ENCODE measurements at regions not wholly inside any gene's neighbourhood (a gene's known extent, or its start where the extent isn't known, plus 50 kb on each side); places are given as distances from the start of the nearest gene placed in this dataset.
"Not testable (repeated sequence)": the region's sequence is repeated elsewhere in the genome, so short reads cannot be mapped to it uniquely, and the experiment has no call there.

DNA sequence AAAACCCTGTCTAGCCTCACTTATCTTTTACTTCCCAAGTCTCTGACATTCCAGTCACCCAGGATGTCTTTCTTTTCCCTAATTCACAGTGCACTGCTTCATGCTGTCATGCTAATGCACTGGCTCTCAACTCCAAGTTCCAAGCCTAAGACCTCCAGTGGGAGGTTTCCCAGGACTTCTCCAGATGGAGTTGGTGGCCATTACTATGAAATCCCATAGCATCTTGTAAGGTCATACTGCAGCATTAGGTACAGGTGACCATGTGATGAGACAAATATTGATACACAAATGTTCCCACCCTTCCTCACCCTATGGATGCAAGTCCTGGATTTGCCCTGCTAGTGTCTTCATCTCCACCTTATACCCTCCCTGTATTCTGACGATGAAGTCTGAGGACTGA, 138.6 kb upstream of the PRICKLE2 start:
- Mint-ChIP-seq H3K9me3 (no peaks in the 10 kb centered on the region), H3K4me3 (no peak overlapping the region), H3K4me1 (no peaks in the 10 kb centered on the region), H3K27ac (no peak overlapping the region), H3K36me3 (no peaks in the 10 kb centered on the region), H3K27me3 (no peaks in the 10 kb centered on the region)
- DNase-seq, result no peak
- no peak for ATAC-seq (replicated peaks)

GRCh38 chr3:64361962-64362735, 136.9 kb upstream of the PRICKLE2 start:
- Mint-ChIP-seq H3K9me3 (no peaks in the 10 kb centered on the region), H3K36me3 (no peaks in the 10 kb centered on the region), H3K27ac (no peak overlapping the region), H3K4me1 (no peaks in the 10 kb centered on the region), H3K27me3 (no peaks in the 10 kb centered on the region), H3K4me3 (no peak overlapping the region)
- DNase-seq, result no peak
- ATAC-seq (replicated peaks), result no peak

DNA sequence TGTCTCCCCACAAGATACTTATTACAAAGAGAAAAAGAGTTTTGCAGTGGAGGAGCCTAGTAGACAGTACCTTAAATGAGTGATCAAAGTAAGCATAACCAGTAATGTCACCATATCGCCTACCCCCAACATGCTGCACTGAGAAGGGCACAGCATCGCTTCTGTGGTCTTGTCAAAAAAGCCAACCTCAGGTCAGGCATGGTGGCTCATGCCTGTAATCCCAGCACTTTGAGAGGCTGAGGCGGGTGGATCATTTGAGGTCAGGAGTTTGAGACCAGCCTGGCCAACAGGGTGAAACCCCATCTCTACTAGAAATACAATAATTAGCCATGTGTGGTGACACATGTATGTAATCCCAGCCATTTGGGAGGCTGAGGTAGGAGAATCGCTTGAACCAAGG, 135.8 kb upstream of the PRICKLE2 start:
- not testable (repeated sequence) for H3K27ac Mint-ChIP-seq; ATAC-seq (replicated peaks); H3K27me3 Mint-ChIP-seq; H3K4me3 Mint-ChIP-seq; H3K4me1 Mint-ChIP-seq; H3K9me3 Mint-ChIP-seq; DNase-seq; H3K36me3 Mint-ChIP-seq

GRCh38 chr3:64360280-64360679, 135.0 kb upstream of the PRICKLE2 start:
- no peaks in the 10 kb centered on the region for H3K27me3 Mint-ChIP-seq
- H3K27ac Mint-ChIP-seq, result no peak overlapping the region
- ATAC-seq (replicated peaks), result no peak
- H3K9me3 Mint-ChIP-seq, result no peaks in the 10 kb centered on the region
- DNase-seq, result no peak
- no peak overlapping the region for H3K4me3 Mint-ChIP-seq
- H3K36me3 Mint-ChIP-seq, result no peaks in the 10 kb centered on the region
- H3K4me1 Mint-ChIP-seq, result no peaks in the 10 kb centered on the region

DNA sequence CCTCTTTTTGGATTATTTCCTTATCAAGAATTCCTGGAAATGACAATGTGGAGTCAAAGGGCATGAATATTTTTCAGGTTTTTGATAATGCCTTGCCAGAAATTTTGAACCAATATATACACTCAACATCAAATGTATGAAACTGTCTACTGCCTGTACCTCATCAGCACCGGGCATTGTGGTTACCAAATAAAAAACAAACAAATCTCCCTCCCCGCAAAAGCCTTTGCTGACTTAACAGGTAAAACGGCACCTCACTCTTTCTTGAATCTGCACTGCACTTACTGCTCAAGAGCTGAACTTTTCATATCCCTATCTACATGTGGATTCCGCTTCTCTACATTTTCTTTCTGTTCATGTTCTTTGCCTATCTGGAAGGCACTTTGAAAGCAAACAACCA, 134.5 kb upstream of the PRICKLE2 start:
- no peak overlapping the region for H3K27ac Mint-ChIP-seq
- H3K4me3 Mint-ChIP-seq, result no peak overlapping the region
- no peaks in the 10 kb centered on the region for H3K36me3 Mint-ChIP-seq
- DNase-seq, result no peak
- H3K9me3 Mint-ChIP-seq, result no peaks in the 10 kb centered on the region
- no peaks in the 10 kb centered on the region for H3K4me1 Mint-ChIP-seq
- no peaks in the 10 kb centered on the region for H3K27me3 Mint-ChIP-seq
- ATAC-seq (replicated peaks), result no peak

DNA sequence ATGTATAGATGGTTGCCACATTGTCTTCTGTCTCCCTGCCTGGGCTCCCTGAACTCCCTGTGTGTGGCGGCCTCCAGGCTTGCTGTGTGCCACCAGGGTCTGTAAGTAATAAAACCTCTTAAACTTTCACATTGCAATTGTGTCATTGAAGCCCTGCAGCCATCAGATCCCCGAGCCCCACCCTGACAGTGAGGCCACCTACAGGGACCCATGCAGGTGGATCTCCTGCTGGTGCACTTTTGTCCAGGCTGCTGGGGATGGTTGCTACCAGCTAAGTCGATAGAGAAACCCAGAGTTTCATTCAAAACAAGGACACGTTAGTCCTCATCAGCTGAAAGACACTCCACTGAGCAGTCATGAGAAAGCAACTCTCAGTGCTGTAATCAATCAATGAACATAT, 133.6 kb upstream of the PRICKLE2 start:
- Mint-ChIP-seq H3K27me3 (no peaks in the 10 kb centered on the region), H3K36me3 (no peaks in the 10 kb centered on the region), H3K4me3 (no peak overlapping the region), H3K9me3 (no peaks in the 10 kb centered on the region), H3K4me1 (no peaks in the 10 kb centered on the region), H3K27ac (no peak overlapping the region)
- no peak for DNase-seq
- no peak for ATAC-seq (replicated peaks)

GRCh38 chr3:64358176-64358575, 132.9 kb upstream of the PRICKLE2 start:
- ATAC-seq (replicated peaks) (no peak), DNase-seq (no peak)
- no peaks in the 10 kb centered on the region for H3K27me3 Mint-ChIP-seq
- no peaks in the 10 kb centered on the region for H3K9me3 Mint-ChIP-seq
- no peak overlapping the region for H3K27ac Mint-ChIP-seq
- no peak overlapping the region for H3K4me3 Mint-ChIP-seq
- no peaks in the 10 kb centered on the region for H3K36me3 Mint-ChIP-seq
- no peaks in the 10 kb centered on the region for H3K4me1 Mint-ChIP-seq

GRCh38 chr3:64357481-64357880, 132.2 kb upstream of the PRICKLE2 start:
- H3K9me3 Mint-ChIP-seq, result no peaks in the 10 kb centered on the region
- no peaks in the 10 kb centered on the region for H3K4me1 Mint-ChIP-seq
- ATAC-seq (replicated peaks) (no peak), DNase-seq (no peak)
- H3K36me3 Mint-ChIP-seq, result no peaks in the 10 kb centered on the region
- H3K27ac Mint-ChIP-seq, result no peak overlapping the region
- H3K27me3 Mint-ChIP-seq, result no peaks in the 10 kb centered on the region
- H3K4me3 Mint-ChIP-seq, result no peak overlapping the region

- no peaks in the 10 kb centered on the region for H3K4me1 Mint-ChIP-seq
- H3K27me3 Mint-ChIP-seq, result no peaks in the 10 kb centered on the region
- H3K4me3 Mint-ChIP-seq, result no peak overlapping the region
- no peaks in the 10 kb centered on the region for H3K9me3 Mint-ChIP-seq
- no peak overlapping the region for H3K27ac Mint-ChIP-seq
- no peaks in the 10 kb centered on the region for H3K36me3 Mint-ChIP-seq
- ATAC-seq (replicated peaks) (peak; percentile 56 to 64), DNase-seq (no peak)
Observed at GRCh38 chr3:64355401-64355807, 130.1 kb upstream of the PRICKLE2 start.

DNA sequence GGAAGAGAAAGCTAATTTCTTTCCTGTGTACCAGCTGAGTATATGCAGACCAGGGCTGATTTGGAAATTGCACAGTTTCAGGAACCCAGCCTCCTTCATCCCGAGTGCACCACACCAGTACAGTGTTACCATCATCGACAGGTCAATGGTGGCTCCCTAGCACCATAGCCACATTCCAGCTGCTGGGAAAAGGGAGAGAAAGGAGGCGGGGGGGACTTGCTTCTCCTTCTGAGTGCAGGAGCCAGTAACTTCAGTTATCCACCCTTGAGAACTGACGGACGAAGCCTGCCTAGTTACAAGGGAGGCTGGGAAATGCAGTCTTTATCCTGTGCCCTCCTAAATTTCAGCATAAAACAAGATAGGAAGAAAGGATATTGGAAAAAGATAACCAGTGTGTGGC, 129.7 kb upstream of the PRICKLE2 start:
- Mint-ChIP-seq H3K4me1 (no peaks in the 10 kb centered on the region), H3K27ac (no peak overlapping the region), H3K9me3 (no peaks in the 10 kb centered on the region), H3K4me3 (no peak overlapping the region), H3K36me3 (no peaks in the 10 kb centered on the region), H3K27me3 (no peaks in the 10 kb centered on the region)
- no peak for DNase-seq
- no peak for ATAC-seq (replicated peaks)

GRCh38 chr3:64354221-64354620, 129.0 kb upstream of the PRICKLE2 start:
- ATAC-seq (replicated peaks) (no peak), DNase-seq (no peak)
- Mint-ChIP-seq H3K27me3 (no peaks in the 10 kb centered on the region), H3K36me3 (no peaks in the 10 kb centered on the region), H3K9me3 (no peaks in the 10 kb centered on the region), H3K4me1 (no peaks in the 10 kb centered on the region), H3K4me3 (no peak overlapping the region), H3K27ac (no peak overlapping the region)

DNA sequence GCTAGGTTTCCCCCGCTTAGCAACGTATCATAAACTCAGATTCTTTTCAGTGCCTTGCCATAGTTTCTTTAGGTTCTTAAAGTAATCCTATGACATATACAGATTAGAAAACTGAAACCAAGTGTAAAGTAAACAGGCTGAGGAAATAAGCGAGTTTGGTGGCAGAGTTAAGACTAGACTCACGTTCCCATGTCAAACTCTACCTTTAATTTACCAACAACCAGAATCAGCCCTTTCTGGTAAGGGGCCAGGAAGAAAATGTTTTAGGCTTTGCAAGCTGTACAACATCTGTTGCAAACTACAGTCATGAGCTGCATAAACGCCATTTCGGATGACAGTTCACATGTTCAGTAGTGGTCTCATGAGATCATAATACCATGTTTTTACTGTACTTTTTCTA, 128.0 kb upstream of the PRICKLE2 start:
- no peaks in the 10 kb centered on the region for H3K4me1 Mint-ChIP-seq

DNA sequence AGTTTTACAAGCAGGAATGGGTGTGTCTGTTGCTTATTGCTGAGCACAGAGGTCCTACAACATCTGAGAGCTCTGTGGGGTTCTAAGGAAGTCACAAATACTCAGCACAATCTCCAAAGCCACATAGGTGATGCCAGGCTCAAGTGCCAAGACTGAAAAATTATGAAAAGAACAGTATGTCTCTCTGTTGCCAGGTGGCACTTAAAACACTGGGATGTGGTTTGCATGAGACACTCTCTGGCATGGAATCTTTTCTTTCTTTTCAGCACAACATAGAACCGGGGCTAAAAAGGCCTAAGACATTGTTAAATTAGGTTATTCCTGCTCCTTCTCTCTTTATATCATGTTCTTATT, 127.3 kb upstream of the PRICKLE2 start:
- no peak for ATAC-seq (replicated peaks)
- Mint-ChIP-seq H3K27ac (no peak overlapping the region), H3K36me3 (no peaks in the 10 kb centered on the region), H3K4me1 (no peaks in the 10 kb centered on the region), H3K27me3 (no peaks in the 10 kb centered on the region), H3K4me3 (no peak overlapping the region), H3K9me3 (no peaks in the 10 kb centered on the region)
- no peak for DNase-seq

More for the DNA sequence above, 128.0 kb upstream of the PRICKLE2 start:
- H3K4me3 Mint-ChIP-seq, result no peak overlapping the region
- H3K36me3 Mint-ChIP-seq, result no peaks in the 10 kb centered on the region
- H3K9me3 Mint-ChIP-seq, result no peaks in the 10 kb centered on the region
- DNase-seq (no peak), ATAC-seq (replicated peaks) (no peak)
- H3K27me3 Mint-ChIP-seq, result no peaks in the 10 kb centered on the region
- no peak overlapping the region for H3K27ac Mint-ChIP-seq

GRCh38 chr3:64351713-64352638, 126.7 kb upstream of the PRICKLE2 start:
- DNase-seq (no peak), ATAC-seq (replicated peaks) (no peak)
- Mint-ChIP-seq H3K9me3 (no peaks in the 10 kb centered on the region), H3K27me3 (no peaks in the 10 kb centered on the region), H3K4me1 (no peaks in the 10 kb centered on the region), H3K27ac (no peak overlapping the region), H3K4me3 (no peak overlapping the region), H3K36me3 (no peaks in the 10 kb centered on the region)

DNA sequence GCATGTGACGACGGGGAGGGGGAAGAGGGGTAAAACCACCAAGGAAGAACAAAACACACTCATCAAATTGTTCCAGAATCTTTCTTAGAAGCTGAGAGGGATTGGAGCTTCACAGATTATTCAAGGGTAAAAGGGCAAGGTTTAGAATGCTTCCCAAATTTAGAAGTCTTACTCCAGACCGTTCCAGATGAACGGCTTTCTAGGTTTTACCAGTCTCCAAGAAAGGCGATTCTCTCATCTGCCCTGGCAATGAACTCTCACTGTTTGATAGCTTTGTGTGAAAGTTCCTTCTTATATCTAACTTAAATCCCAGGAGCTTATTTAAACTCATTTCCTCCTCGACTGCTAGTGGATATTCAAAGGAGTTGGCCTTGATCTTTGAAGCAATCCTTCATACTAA, 124.3 kb upstream of the PRICKLE2 start:
- no peak for ATAC-seq (replicated peaks)
- DNase-seq, result no peak
- Mint-ChIP-seq H3K36me3 (no peaks in the 10 kb centered on the region), H3K4me1 (no peaks in the 10 kb centered on the region), H3K27ac (no peak overlapping the region), H3K27me3 (no peaks in the 10 kb centered on the region), H3K4me3 (no peak overlapping the region), H3K9me3 (no peaks in the 10 kb centered on the region)

Measured in stimulated activated naive B cell treated with anti-CD40 and anti-IgM and Interleukin-4, amounts not matched to agents 10 μg/mL and 1 μg/mL and 100 μg/mL, for 72 hours (primary cell).